A549 (cell line): ENCODE measurements at regions not wholly inside any gene's neighbourhood (a gene's known extent, or its start where the extent isn't known, plus 50 kb on each side); places are given as distances from the start of the nearest gene placed in this dataset.

Experiments
- ATAC-seq, 2 experiments: fragments of 200-7000 bp in 1 of 2; fragments of >200 bp in 1 of 2; cut with Nextera tagmentation in 1 of 2; cut with Tn5 transposase in 1 of 2; 3 replicates each; pipeline versions ENCODE4 v1.8.0 to v1.9.1; 2018 to 2020; ENCODE audit warnings: mild to moderate bottlenecking in 1 of 2, moderate library complexity in 1 of 2
- CTCF ChIA-PET: fragments of 300-600 bp; sonication (Branson Sonifier 250); formaldehyde crosslinking; extraction: SDS; loops from one replicate; lab custom pipeline; 2021; ENCODE audit warnings: antibody characterized with exemption, inconsistent platforms; lab: Yijun Ruan, JAX
- POLR2A ChIA-PET: fragments of 350-600 bp; formaldehyde crosslinking; extraction: SDS; loops from one replicate; lab custom pipeline; 2021; ENCODE audit warnings: antibody characterized with exemption, inconsistent platforms; lab: Yijun Ruan, JAX
- DNase-seq, 2 experiments: peaks; one replicate each; pipeline versions ENCODE4 v3.0.0 to v3.0.0-alpha.2; 2011 to 2016; ENCODE audit warnings: low read depth in 1 of 2, low spot score in 1 of 2
- FAIRE-seq: peaks from 2 replicates; lab custom pipeline; 2011; peaks lifted over from hg19 to GRCh38; lab: Jason Lieb, UNC
- H3K27ac ChIP-seq, 2 experiments: fragments of >200 bp; sonication (Bioruptor Twin); formaldehyde crosslinking; 3 replicates each; pipeline ENCODE4 v1.5.1; 2016 to 2017
- H3K4me1 ChIP-seq: fragments of >200 bp; sonication (Bioruptor Twin); formaldehyde crosslinking; 3 replicates; pipeline ENCODE4 v1.6.1; 2016
- H3K4me2 ChIP-seq: fragments of >200 bp; sonication (Bioruptor Twin); formaldehyde crosslinking; 3 replicates; pipeline ENCODE4 v1.6.1; 2016
- H3K4me3 ChIP-seq: fragments of >200 bp; sonication (Bioruptor Twin); formaldehyde crosslinking; 3 replicates; pipeline ENCODE4 v1.5.1; 2016
- H3K9me3 ChIP-seq: fragments of >200 bp; sonication (Bioruptor Twin); formaldehyde crosslinking; 3 replicates; pipeline ENCODE4 v1.6.1; 2016
- BHLHE40 ChIP-seq: IDR thresholded peaks from 2 replicates; pipeline ENCODE4 v1.6.1; 2012; ENCODE audit warnings: low read depth, low read length, inconsistent platforms
- CBX2 ChIP-seq: fragments of 200-600 bp; sonication (generic); IDR thresholded peaks from 2 replicates; pipeline ENCODE4 v1.6.1; 2016; ENCODE audit warnings: low read depth, mild to moderate bottlenecking, borderline replicate concordance
- E2F6 ChIP-seq: IDR thresholded peaks from 2 replicates; pipeline ENCODE4 v1.6.1; 2012; ENCODE audit warnings: low read depth, borderline replicate concordance
- EHF ChIP-seq: fragments of 250-450 bp; sonication (Bioruptor Pico); IDR thresholded peaks from 2 replicates; pipeline ENCODE4 v1.5.0; 2020; ENCODE audit warnings: mild to moderate bottlenecking
- FOSB ChIP-seq: fragments of 250-450 bp; sonication (Bioruptor Pico); IDR thresholded peaks from 2 replicates; pipeline ENCODE4 v1.5.0; 2020; ENCODE audit warnings: mild to moderate bottlenecking, moderate library complexity
- HEYL ChIP-seq: fragments of 250-450 bp; sonication (Bioruptor Pico); IDR thresholded peaks from 2 replicates; pipeline ENCODE4 v1.8.0; 2021; ENCODE audit warnings: mild to moderate bottlenecking, moderate library complexity
- HOXB5 ChIP-seq: fragments of 250-450 bp; sonication (Bioruptor Pico); IDR thresholded peaks from 2 replicates; pipeline ENCODE4 v1.5.0; 2020; ENCODE audit warnings: mild to moderate bottlenecking, moderate library complexity
- KDM5A ChIP-seq: fragments of 200-600 bp; sonication (generic); IDR thresholded peaks from 2 replicates; pipeline ENCODE4 v1.6.1; 2016; ENCODE audit warnings: antibody characterized with exemption, mild to moderate bottlenecking
- MAFK ChIP-seq: fragments of 450-650 bp; IDR thresholded peaks from 2 replicates; pipeline ENCODE4 v1.6.1; 2014; ENCODE audit not compliant: partially characterized antibody
- MAZ ChIP-seq: fragments of 150-350 bp; IDR thresholded peaks from 2 replicates; pipeline ENCODE4 v1.6.1; 2014; ENCODE audit warnings: antibody characterized with exemption, low read depth, low read length, borderline replicate concordance
- POLR2AphosphoS2 ChIP-seq: conservative IDR thresholded peaks from 2 replicates; pipeline ENCODE4 v1.6.1; 2012; ENCODE audit warnings: low read length, improper control_type of control experiment, inconsistent platforms
- RAD21 ChIP-seq, 2 experiments: fragments of >200 bp in 1 of 2; sonication (Bioruptor Twin) in 1 of 2; formaldehyde crosslinking in 1 of 2; IDR thresholded peaks in 1 of 2; conservative IDR thresholded peaks in 1 of 2; 2 replicates in 1 of 2; 3 replicates in 1 of 2; pipeline ENCODE4 v1.6.1; 2012 to 2018; ENCODE audit warnings: inconsistent platforms in 1 of 2
- RCOR1 ChIP-seq: fragments of 150-350 bp; IDR thresholded peaks from 2 replicates; pipeline ENCODE4 v1.6.1; 2014; ENCODE audit warnings: antibody characterized with exemption, low read length, low read depth
- TP53 ChIP-seq: fragments of 250-450 bp; sonication (Bioruptor Pico); IDR thresholded peaks from 2 replicates; pipeline ENCODE4 v1.5.0; 2021; ENCODE audit warnings: mild to moderate bottlenecking, moderate library complexity
- ZNF302 ChIP-seq: fragments of 250-450 bp; sonication (Bioruptor Pico); IDR thresholded peaks from 2 replicates; pipeline ENCODE4 v1.9.0; 2021; ENCODE audit warnings: inconsistent platforms, mild to moderate bottlenecking, moderate library complexity
- WGBS: methylation state at CpG from one replicate; pipeline ENCODE4 v1.1.6; 2017; ENCODE audit errors: missing lambda C conversion rate; 5-methylcytosine and 5-hydroxymethylcytosine counted together
- TF ChIP-seq, protein P1 (sequence below): IDR thresholded peaks from 2 replicates; pipeline ENCODE4 v1.6.1; 2012
- TF ChIP-seq, protein P2 (sequence below): IDR thresholded peaks from 2 replicates; pipeline ENCODE4 v1.6.1; 2012
- TF ChIP-seq, protein P3 (sequence below): fragments of 450-650 bp; IDR thresholded peaks from 2 replicates; pipeline ENCODE4 v1.6.1; 2014; ENCODE audit warnings: antibody characterized with exemption

GRCh38 chr20:39888310-39888709, 800.7 kb downstream of the MAFB start:
- no peaks in the 10 kb centered on the region for H3K9me3 ChIP-seq
- 2% methylated on average over 2 of the region's 2 CpGs for WGBS
- ChIA-PET CTCF (no interaction called here), POLR2A (no interaction called here)
- H3K4me2 ChIP-seq, result no peak overlapping the region
- no peaks in the 10 kb centered on the region for H3K4me1 ChIP-seq
- DNase-seq (no peak), FAIRE-seq (no peak), ATAC-seq (no peak)
- no peak overlapping the region for H3K4me3 ChIP-seq
- no peak for TF ChIP-seq HEYL (CRISPR knock-in tag)
- TF ChIP-seq E2F6, result no peak
- TF ChIP-seq CBX2, result no peak
- TF ChIP-seq EHF (CRISPR knock-in tag), result no peak
- TF ChIP-seq, protein P1, sequence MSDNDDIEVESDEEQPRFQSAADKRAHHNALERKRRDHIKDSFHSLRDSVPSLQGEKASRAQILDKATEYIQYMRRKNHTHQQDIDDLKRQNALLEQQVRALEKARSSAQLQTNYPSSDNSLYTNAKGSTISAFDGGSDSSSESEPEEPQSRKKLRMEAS, result no peak
- no peak for TF ChIP-seq KDM5A
- TF ChIP-seq ZNF302, result no peak
- TF ChIP-seq, protein P2, sequence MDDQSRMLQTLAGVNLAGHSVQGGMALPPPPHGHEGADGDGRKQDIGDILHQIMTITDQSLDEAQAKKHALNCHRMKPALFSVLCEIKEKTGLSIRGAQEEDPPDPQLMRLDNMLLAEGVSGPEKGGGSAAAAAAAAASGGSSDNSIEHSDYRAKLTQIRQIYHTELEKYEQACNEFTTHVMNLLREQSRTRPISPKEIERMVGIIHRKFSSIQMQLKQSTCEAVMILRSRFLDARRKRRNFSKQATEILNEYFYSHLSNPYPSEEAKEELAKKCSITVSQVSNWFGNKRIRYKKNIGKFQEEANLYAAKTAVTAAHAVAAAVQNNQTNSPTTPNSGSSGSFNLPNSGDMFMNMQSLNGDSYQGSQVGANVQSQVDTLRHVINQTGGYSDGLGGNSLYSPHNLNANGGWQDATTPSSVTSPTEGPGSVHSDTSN, result no peak
- no peak overlapping the region for H3K27ac ChIP-seq

GRCh38 chr20:39886650-39887190, 802.3 kb downstream of the MAFB start:
- no peak overlapping the region for H3K4me2 ChIP-seq
- H3K4me1 ChIP-seq, result no peaks in the 10 kb centered on the region
- ChIA-PET POLR2A (no interaction called here), CTCF (interaction anchor here (0.6 to 1.0 kb wide), 2 partner anchors 225 to 1079 kb away, joined by 3 read pairs; no protein-coding TSS in a partner anchor)
- H3K27ac ChIP-seq, result no peak overlapping the region
- FAIRE-seq (no peak), DNase-seq (no peak), ATAC-seq (no peak)
- WGBS, result 1% methylated on average over 3 of the region's 3 CpGs
- TF ChIP-seq RCOR1, result no peak
- TF ChIP-seq BHLHE40, result no peak
- TF ChIP-seq MAFK, result no peak
- TF ChIP-seq E2F6, result no peak
- no peak for TF ChIP-seq MAZ
- no peak overlapping the region for H3K4me3 ChIP-seq
- no peaks in the 10 kb centered on the region; the same call in 2 of the 3 replicates for H3K9me3 ChIP-seq

DNA sequence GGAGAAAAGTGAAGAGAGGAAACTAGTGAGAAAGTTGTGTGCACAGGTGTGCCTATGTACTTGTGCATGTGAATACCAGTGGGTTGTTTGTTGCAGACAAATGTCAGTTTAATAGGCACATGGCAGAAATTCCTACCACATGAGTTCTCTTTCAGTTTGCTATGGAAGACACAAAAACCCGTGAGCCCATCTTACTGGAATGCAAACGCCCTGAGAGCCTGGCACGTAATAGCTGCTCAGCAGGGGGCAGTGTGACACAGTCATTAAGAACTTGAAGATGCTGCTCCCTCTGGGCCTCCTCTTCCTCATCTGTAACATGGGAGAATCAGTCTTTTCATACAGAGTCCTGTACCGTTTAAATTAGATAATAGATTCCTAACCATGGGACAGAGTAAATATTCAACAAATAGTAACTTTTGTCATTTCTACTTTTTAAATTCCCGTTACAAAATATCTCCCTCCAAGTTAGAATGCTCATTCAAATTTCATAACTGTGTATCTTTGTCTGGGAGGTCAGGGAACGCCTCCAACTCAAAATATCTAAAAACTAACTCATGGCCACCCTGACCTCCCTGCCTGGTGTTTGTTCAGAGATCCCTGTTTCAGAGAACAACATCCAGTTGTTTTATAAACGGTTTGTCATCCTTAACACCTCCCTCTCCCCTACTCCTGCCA, 802.9 kb downstream of the MAFB start:
- no peak for FAIRE-seq
- CTCF ChIA-PET, result interaction anchor here (1.2 kb wide), 1 partner anchor 1076 kb away, joined by 4 read pairs; no protein-coding TSS in a partner anchor

GRCh38 chr20:39882806-39883205, 806.2 kb downstream of the MAFB start:
- CTCF ChIA-PET, result interaction anchor here (0.6 kb wide), 1 partner anchor 29 kb away, joined by 3 read pairs; no protein-coding TSS in a partner anchor
- H3K9me3 ChIP-seq, result no peaks in the 10 kb centered on the region; the same call in 2 of the 3 replicates
- 5% methylated on average over 1 of the region's 1 CpG for WGBS
- H3K27ac ChIP-seq, result no peak overlapping the region
- POLR2A ChIA-PET, result no interaction called here
- no peaks in the 10 kb centered on the region for H3K4me1 ChIP-seq
- DNase-seq (no peak), ATAC-seq (no peak), FAIRE-seq (no peak)
- TF ChIP-seq HEYL (CRISPR knock-in tag) (no peak), TP53 (no peak)
- TF ChIP-seq, protein P3, sequence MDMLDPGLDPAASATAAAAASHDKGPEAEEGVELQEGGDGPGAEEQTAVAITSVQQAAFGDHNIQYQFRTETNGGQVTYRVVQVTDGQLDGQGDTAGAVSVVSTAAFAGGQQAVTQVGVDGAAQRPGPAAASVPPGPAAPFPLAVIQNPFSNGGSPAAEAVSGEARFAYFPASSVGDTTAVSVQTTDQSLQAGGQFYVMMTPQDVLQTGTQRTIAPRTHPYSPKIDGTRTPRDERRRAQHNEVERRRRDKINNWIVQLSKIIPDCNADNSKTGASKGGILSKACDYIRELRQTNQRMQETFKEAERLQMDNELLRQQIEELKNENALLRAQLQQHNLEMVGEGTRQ, result no peak
- H3K4me3 ChIP-seq, result no peak overlapping the region
- H3K4me2 ChIP-seq, result no peak overlapping the region

More for the DNA sequence above, 802.9 kb downstream of the MAFB start:
- ATAC-seq, result no peak
- peak in 1 of 2 experiments; percentile 32 for DNase-seq
- Histone ChIP-seq H3K4me2 (no peak overlapping the region), H3K4me3 (no peak overlapping the region), H3K9me3 (no peaks in the 10 kb centered on the region; the same call in 2 of the 3 replicates), H3K27ac (no peak overlapping the region), H3K4me1 (no peaks in the 10 kb centered on the region)
- POLR2A ChIA-PET, result no interaction called here
- 1% methylated on average over 7 of the region's 7 CpGs for WGBS
- TF ChIP-seq FOSB (no peak), KDM5A (no peak), HOXB5 (CRISPR knock-in tag) (no peak), POLR2AphosphoS2 (no peak), RAD21 (conservative IDR thresholded peaks at IDR 0.05 in 1 of 2, IDR thresholded peaks at IDR 0.05 in 1 of 2) (peak in 1 of 2 experiments; percentile 24; a peak in 3 of 5 replicates)
